ENCODE measurements at regions not wholly inside any gene's neighbourhood (a gene's known extent, or its start where the extent isn't known, plus 50 kb on each side); places are given as distances from the start of the nearest gene placed in this dataset.

DNA sequence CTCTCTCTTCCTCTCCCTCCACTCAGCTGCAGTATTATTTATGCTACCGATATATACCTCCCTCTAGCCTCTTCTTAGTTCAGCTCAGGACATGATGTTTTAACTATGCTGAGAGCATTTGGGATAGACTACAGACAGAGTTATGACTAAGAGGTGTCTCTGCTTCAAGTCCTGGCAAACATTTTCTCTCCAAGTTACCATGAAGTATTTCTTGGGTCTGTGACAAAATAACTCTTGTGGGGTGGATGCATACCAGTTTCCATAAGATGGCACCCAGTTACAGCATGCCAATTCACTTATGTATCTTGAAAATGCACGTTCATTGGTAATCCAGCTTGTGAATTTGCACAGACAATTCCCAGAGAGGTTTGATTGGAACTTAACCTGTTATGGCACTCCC, 737.6 kb downstream of the SLC4A3 start:
- TF ChIP-seq EZH2 (IDR thresholded peaks at IDR 0.05; ENCODE audit: borderline replicate concordance, low read length): no peak
- TF ChIP-seq, protein P1, sequence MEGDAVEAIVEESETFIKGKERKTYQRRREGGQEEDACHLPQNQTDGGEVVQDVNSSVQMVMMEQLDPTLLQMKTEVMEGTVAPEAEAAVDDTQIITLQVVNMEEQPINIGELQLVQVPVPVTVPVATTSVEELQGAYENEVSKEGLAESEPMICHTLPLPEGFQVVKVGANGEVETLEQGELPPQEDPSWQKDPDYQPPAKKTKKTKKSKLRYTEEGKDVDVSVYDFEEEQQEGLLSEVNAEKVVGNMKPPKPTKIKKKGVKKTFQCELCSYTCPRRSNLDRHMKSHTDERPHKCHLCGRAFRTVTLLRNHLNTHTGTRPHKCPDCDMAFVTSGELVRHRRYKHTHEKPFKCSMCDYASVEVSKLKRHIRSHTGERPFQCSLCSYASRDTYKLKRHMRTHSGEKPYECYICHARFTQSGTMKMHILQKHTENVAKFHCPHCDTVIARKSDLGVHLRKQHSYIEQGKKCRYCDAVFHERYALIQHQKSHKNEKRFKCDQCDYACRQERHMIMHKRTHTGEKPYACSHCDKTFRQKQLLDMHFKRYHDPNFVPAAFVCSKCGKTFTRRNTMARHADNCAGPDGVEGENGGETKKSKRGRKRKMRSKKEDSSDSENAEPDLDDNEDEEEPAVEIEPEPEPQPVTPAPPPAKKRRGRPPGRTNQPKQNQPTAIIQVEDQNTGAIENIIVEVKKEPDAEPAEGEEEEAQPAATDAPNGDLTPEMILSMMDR (IDR thresholded peaks at IDR 0.05; ENCODE audit: low read length): no peak

Data from OCI-LY1 (cell line).